ENCODE measurements at regions not wholly inside any gene's neighbourhood (a gene's known extent, or its start where the extent isn't known, plus 50 kb on each side); places are given as distances from the start of the nearest gene placed in this dataset.

GRCh38 chrX:49773993-49774392 is 55.1 kb upstream of the PAGE4 start:
- no peak for DNase-seq

DNA sequence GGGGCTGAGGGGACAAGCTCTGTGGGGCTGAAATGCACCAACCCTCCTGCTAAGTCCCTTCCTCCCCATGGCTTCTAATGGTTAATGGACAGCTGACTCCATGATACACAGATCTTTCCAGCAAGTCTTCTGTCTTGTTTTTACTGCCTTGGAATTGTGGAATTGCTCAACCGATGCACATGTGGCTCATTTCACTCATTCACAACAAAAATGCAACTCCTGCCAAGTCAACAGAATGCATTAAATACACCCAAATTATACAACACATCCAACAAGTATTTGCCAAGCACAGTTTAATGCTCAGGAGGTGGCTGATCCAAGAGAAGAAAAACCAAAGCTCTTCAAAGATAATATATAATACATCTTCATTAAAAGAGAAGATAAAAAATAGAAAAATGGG is 61.9 kb upstream of the PAGE4 start:
- peak; percentile 19 for DNase-seq

DNA sequence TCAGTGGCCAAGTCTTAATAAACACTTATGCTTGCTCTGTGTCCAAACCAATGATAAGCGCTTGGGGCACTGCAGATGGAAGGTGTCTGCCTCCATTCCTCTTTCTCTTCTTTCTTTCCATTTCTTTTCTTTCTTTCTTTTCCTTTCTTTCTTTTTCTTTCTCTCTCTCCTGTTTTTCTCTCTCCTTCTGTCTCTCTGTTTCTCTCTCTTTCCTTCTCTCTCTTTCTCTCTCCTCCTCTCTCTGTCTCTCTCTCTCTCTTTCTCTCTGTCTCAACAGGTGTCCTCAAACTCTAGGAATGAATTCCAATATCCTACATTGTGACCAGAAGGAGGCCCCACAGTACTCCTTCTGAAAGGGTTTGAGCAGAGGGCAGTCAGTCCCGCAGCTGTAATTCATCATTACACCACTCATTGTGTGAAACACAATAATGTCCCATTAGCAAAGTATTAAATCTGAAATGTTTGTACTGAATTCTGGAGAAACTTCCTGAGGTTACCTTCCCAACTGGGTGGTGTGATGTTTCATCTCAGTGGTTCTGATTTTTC is 66.5 kb upstream of the PAGE1 start:
- DNase-seq, result no peak

- DNase-seq, result no peak
These were observed 65.7 kb upstream of the PAGE1 start for GRCh38 chrX:49761481-49761880.

DNA sequence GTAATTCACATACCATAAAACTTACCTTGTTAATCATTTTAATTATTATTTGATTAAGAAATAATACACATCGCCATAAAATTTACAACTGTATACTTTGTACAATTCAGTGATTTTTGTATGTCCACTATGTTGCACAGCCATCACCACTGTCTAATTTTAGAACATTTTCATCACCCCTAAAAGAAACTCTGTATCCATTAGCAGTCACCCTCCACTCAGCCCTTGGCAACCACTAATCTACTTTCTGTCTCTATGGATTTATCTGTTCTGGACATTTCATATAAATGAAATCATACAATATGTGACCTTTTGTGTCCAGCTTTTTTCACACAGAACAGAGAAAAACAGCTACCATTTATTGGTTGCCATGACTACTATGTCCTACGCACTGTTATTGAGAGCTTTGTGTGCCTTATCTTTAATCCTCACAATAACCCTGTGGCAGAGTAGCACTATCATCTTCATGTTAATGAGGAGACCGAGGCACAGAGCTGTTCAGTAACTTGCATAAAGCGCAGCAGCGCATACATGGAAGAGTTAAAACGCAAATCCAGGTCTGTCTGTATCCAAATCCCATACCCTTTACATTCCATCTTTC is 64.6 kb upstream of the PAGE1 start:
- no peak for DNase-seq

DNA sequence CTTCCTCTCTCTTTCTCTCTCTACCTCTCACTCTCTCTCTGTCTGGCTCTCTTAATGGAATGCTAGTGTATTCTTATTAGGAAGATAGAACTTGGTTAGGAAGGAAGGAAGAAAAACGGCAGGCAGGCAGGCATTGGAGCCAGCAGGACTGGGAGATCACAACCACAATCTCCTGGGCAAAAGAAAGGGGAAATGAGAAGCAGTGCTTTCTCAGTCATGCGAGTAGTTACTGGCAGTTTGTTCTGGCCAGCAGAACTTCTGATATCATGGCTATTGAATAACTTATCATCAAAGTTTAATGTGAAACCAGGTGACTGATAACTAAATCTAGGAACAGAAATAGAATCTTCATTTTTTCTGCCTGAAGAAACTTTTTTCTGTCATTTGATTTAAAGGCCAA is 60.9 kb upstream of the PAGE1 start:
- DNase-seq, result no peak

- peak; percentile 37 for DNase-seq
These were observed 58.6 kb upstream of the PAGE1 start for GRCh38 chrX:49754233-49754857.

DNA sequence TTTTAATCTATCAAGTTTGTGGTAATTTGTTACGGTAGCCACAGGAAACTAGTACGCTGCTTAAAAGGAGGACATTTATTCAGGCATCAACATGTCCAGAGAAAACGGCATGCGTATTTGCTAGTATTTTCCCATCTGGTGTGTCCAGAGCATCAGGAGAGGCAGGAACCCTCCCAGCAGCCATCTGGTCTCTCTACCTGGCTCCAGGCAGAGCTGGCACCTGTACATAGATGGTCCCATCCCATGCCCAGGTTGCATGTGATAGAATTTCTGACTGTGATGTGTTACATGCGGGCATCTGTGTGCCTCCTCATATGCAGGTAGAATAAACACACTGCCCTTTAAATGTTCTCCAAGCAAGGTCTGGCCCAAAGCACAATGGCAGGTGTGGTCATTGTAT is 57.9 kb upstream of the PAGE1 start:
- DNase-seq, result no peak

DNA sequence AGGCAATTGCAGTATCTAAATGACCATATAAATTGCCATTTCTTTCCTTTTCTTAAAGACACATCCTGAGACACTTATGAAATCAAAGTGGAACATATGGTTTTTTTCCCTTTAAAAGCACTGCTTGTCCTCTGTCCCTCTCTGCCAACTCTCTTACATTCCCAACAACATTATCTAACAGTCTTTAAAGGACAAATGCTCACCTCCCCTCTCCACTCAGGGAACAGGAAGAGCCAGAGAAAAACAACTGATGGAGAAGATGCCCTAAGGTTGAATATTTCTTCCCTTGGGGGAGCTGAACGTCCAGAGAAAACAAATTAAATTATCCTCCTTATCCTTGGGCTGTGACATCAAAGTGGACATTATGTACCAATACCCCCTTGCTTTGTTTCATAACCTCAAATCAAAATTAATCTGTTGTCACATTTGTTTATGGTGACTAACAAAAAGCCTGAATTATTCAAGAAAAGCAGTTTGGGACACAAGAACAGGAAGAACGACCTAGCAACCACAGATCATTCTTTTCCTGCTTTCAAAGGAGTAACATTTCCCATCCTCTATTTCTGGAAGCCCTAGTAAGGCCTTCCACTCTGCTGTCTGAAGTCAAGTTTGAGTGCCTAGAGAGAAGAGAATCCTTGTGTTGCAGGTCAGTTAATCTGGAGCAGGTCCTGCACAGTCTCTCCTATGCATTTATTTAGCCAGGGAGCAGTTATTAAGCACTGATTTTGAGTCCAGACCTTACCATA is 52.6 kb upstream of the PAGE1 start:
- DNase-seq, result no peak

GRCh38 chrX:49746306-49746705 is 50.5 kb upstream of the PAGE1 start:
- DNase-seq, result no peak

Measured in renal pelvis (tissue), 1 donor.